Upper lobe of left lung (tissue), 6 donors: ENCODE measurements at regions not wholly inside any gene's neighbourhood (a gene's known extent, or its start where the extent isn't known, plus 50 kb on each side); places are given as distances from the start of the nearest gene placed in this dataset.

Experiments
- ATAC-seq, 2 donors: fragments of 200-7000 bp; cut with Tn5 transposase; one replicate each; pipeline ENCODE4 v1.9.1; 2022; ENCODE audit warnings: mild to moderate bottlenecking in 2 of 2, moderate library complexity in 2 of 2; ENCODE audit not compliant: low FRiP score in 2 of 2
- DNase-seq, 2 donors: peaks; one replicate each; pipeline ENCODE4 v3.0.0-alpha.2; 2019 to 2020
- H3K27ac ChIP-seq, 4 donors: fragments of 200-600 bp; sonication (generic); one replicate each; pipeline ENCODE4 v1.5.1; 2016 to 2019
- H3K27me3 ChIP-seq, 4 donors: fragments of 200-600 bp; sonication (generic); one replicate each; pipeline ENCODE4 v1.5.1; 2017 to 2019
- H3K36me3 ChIP-seq, 4 donors: fragments of 200-600 bp; sonication (generic); one replicate each; pipeline ENCODE4 v1.5.1; 2016 to 2019
- H3K4me1 ChIP-seq, 4 donors: fragments of 200-600 bp; sonication (generic); one replicate each; pipeline ENCODE4 v1.5.1; 2018 to 2019
- H3K4me3 ChIP-seq, 4 donors: fragments of 200-600 bp; sonication (generic); one replicate each; pipeline ENCODE4 v1.5.1; 2017 to 2019; ENCODE audit warnings: mild to moderate bottlenecking in 2 of 4, moderate library complexity in 1 of 4
- H3K9me3 ChIP-seq, 4 donors: fragments of 200-600 bp; sonication (generic); one replicate each; pipeline ENCODE4 v1.5.1; 2018 to 2019
- CTCF ChIP-seq, 6 experiments: fragments of 450-650 bp in 4 of 6; fragments of 200-600 bp in 2 of 6; sonication (generic) in 2 of 6; IDR thresholded peaks; one replicate each; pipeline ENCODE4 v1.5.1; 2016 to 2019; ENCODE audit warnings: antibody characterized with exemption in 6 of 6
- EP300 ChIP-seq, 4 donors: sonication (generic); formaldehyde crosslinking; IDR thresholded peaks; one replicate each; pipeline ENCODE4 v1.5.1; 2017; ENCODE audit warnings: antibody characterized with exemption in 4 of 4, control low read depth in 2 of 4
- POLR2A ChIP-seq, 4 donors: fragments of 450-650 bp; IDR thresholded peaks; one replicate each; pipeline ENCODE4 v1.5.1; 2016 to 2017; ENCODE audit warnings: antibody characterized with exemption in 4 of 4, mild to moderate bottlenecking in 2 of 4
- POLR2AphosphoS5 ChIP-seq, 2 donors: sonication (generic); formaldehyde crosslinking; IDR thresholded peaks; one replicate each; pipeline ENCODE4 v1.5.1; 2017; ENCODE audit warnings: antibody characterized with exemption in 2 of 2
- WGBS, 2 donors: methylation state at CpG; one replicate each; pipeline ENCODE4 v1.1.5; 2017 to 2018; 5-methylcytosine and 5-hydroxymethylcytosine counted together
- donor health status: DM: no; HTN: no; CAD: no; lungs with moderate emphysema.
- donor health status: DM: no; HTN: yes; CAD: no; lungs with severe emphysema.

GRCh38 chr7:80387634-80388193 lies 124.2 kb downstream of the GNAT3 start:
- no peak overlapping the region for H3K27ac ChIP-seq
- peaks cover 0 to 10% (median 5%) of the 10 kb centered on the region in 4 donors for H3K4me1 ChIP-seq
- ATAC-seq: no peak
- no peaks in the 10 kb centered on the region for H3K9me3 ChIP-seq
- DNase-seq: no peak
- no peak for TF ChIP-seq EP300 (IDR thresholded peaks at IDR 0.05)
- no peak for TF ChIP-seq POLR2A (IDR thresholded peaks at IDR 0.05)
- TF ChIP-seq POLR2AphosphoS5 (IDR thresholded peaks at IDR 0.05): no peak
- no peak for TF ChIP-seq CTCF (IDR thresholded peaks at IDR 0.05)
- H3K36me3 ChIP-seq: no peaks in the 10 kb centered on the region
- no peak overlapping the region for H3K4me3 ChIP-seq
- H3K27me3 ChIP-seq: no peaks in the 10 kb centered on the region
- WGBS, 2 donors: 77 to 86% methylated on average over 4 of the region's 4 CpGs

- Histone ChIP-seq H3K9me3 (no peaks in the 10 kb centered on the region), H3K36me3 (no peaks in the 10 kb centered on the region), H3K4me1 (peaks cover 0 to 10% (median 5%) of the 10 kb centered on the region in 4 donors), H3K4me3 (no peak overlapping the region), H3K27me3 (no peaks in the 10 kb centered on the region), H3K27ac (no peak overlapping the region)
- ATAC-seq: no peak
- no peak for DNase-seq
- no peak for TF ChIP-seq POLR2AphosphoS5 (IDR thresholded peaks at IDR 0.05)
- WGBS, 2 donors: 75 to 87% methylated on average over 3 of the region's 3 CpGs
These were observed 125.2 kb downstream of the GNAT3 start for GRCh38 chr7:80386686-80387085.

GRCh38 chr7:80385508-80385907 lies 126.4 kb downstream of the GNAT3 start:
- DNase-seq (no peak), ATAC-seq (no peak)
- TF ChIP-seq POLR2A (IDR thresholded peaks at IDR 0.05) (no peak), EP300 (IDR thresholded peaks at IDR 0.05) (no peak), CTCF (IDR thresholded peaks at IDR 0.05) (no peak)
- Histone ChIP-seq H3K4me1 (peaks cover 0 to 10% (median 5%) of the 10 kb centered on the region in 4 donors), H3K27me3 (no peaks in the 10 kb centered on the region), H3K27ac (no peak overlapping the region), H3K4me3 (no peak overlapping the region), H3K36me3 (no peaks in the 10 kb centered on the region), H3K9me3 (no peaks in the 10 kb centered on the region)

GRCh38 chr7:80380957-80381356 lies 130.9 kb downstream of the GNAT3 start:
- Histone ChIP-seq H3K4me3 (no peak overlapping the region), H3K9me3 (no peaks in the 10 kb centered on the region), H3K36me3 (no peaks in the 10 kb centered on the region), H3K4me1 (peaks cover 0 to 6% (median 4%) of the 10 kb centered on the region in 4 donors), H3K27me3 (no peaks in the 10 kb centered on the region), H3K27ac (no peak overlapping the region)
- WGBS, 2 donors: 89 to 91% methylated on average over 1 of the region's 1 CpG
- ATAC-seq (no peak), DNase-seq (no peak)
- no peak for TF ChIP-seq POLR2A (IDR thresholded peaks at IDR 0.05)
- TF ChIP-seq POLR2AphosphoS5 (IDR thresholded peaks at IDR 0.05): no peak
- TF ChIP-seq CTCF (IDR thresholded peaks at IDR 0.05): no peak
- no peak for TF ChIP-seq EP300 (IDR thresholded peaks at IDR 0.05)

GRCh38 chr7:80379034-80379982 lies 132.6 kb downstream of the GNAT3 start:
- WGBS, 2 donors: 67 to 74% methylated on average over 3 of the region's 3 CpGs

More at GRCh38 chr7:80379034-80379982, 132.6 kb downstream of the GNAT3 start:
- Histone ChIP-seq H3K36me3 (no peaks in the 10 kb centered on the region), H3K27me3 (no peaks in the 10 kb centered on the region), H3K4me1 (no peaks in the 10 kb centered on the region), H3K27ac (peak overlapping the region in 1 of 4 donors; percentile 27), H3K9me3 (no peaks in the 10 kb centered on the region), H3K4me3 (no peak overlapping the region)
- DNase-seq (no peak), ATAC-seq (no peak)
- no peak for TF ChIP-seq POLR2A (IDR thresholded peaks at IDR 0.05)
- no peak for TF ChIP-seq CTCF (IDR thresholded peaks at IDR 0.05)
- no peak for TF ChIP-seq POLR2AphosphoS5 (IDR thresholded peaks at IDR 0.05)
- no peak for TF ChIP-seq EP300 (IDR thresholded peaks at IDR 0.05)
